Esophagus squamous epithelium (tissue), 4 donors: ENCODE measurements at regions not wholly inside any gene's neighbourhood (a gene's known extent, or its start where the extent isn't known, plus 50 kb on each side); places are given as distances from the start of the nearest gene placed in this dataset.

Source experiments
- POLR2A ChIP-seq, 4 donors: fragments of 450-650 bp; IDR thresholded peaks; one replicate each; pipeline ENCODE4 v1.6.1; 2017; ENCODE audit warnings: antibody characterized with exemption in 4 of 4, mild to moderate bottlenecking in 4 of 4, moderate library complexity in 3 of 4
- TF ChIP-seq, protein P1 (sequence below), 6 experiments: fragments of 450-650 bp in 4 of 6; fragments of 200-600 bp in 2 of 6; sonication (generic) in 2 of 6; IDR thresholded peaks; one replicate each; pipeline ENCODE4 v1.5.1; 2016 to 2019; ENCODE audit warnings: antibody characterized with exemption in 6 of 6, mild to moderate bottlenecking in 4 of 6, moderate library complexity in 4 of 6

DNA sequence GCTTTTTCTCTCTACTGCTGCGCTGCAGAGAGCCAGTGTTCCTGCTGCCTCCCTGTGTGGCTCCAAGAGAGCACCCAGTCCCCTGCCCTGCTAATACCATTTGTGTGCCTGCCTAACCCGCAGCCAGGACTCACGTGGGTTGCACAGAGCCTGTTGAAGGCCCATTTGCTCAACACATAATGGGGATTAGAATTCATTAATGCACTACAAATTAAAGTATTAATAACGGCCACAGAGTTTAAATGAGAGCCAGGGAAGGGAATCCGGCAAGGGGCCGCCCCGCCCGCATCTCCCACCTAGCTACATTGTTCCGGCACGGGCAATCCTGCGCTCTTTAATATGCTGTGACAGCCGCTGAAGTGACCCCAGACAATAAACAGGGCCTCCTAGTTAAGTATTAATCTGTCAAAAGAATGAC lies 211.3 kb downstream of the NXPE2 start:
- TF ChIP-seq, protein P1, sequence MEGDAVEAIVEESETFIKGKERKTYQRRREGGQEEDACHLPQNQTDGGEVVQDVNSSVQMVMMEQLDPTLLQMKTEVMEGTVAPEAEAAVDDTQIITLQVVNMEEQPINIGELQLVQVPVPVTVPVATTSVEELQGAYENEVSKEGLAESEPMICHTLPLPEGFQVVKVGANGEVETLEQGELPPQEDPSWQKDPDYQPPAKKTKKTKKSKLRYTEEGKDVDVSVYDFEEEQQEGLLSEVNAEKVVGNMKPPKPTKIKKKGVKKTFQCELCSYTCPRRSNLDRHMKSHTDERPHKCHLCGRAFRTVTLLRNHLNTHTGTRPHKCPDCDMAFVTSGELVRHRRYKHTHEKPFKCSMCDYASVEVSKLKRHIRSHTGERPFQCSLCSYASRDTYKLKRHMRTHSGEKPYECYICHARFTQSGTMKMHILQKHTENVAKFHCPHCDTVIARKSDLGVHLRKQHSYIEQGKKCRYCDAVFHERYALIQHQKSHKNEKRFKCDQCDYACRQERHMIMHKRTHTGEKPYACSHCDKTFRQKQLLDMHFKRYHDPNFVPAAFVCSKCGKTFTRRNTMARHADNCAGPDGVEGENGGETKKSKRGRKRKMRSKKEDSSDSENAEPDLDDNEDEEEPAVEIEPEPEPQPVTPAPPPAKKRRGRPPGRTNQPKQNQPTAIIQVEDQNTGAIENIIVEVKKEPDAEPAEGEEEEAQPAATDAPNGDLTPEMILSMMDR (IDR thresholded peaks at IDR 0.05) = no peak
- no peak for TF ChIP-seq POLR2A (IDR thresholded peaks at IDR 0.05)
